ENCODE measurements at regions not wholly inside any gene's neighbourhood (a gene's known extent, or its start where the extent isn't known, plus 50 kb on each side); places are given as distances from the start of the nearest gene placed in this dataset.
A peak's percentile ranks its signal among the peaks of the same experiment; 100 is the strongest.

DNA sequence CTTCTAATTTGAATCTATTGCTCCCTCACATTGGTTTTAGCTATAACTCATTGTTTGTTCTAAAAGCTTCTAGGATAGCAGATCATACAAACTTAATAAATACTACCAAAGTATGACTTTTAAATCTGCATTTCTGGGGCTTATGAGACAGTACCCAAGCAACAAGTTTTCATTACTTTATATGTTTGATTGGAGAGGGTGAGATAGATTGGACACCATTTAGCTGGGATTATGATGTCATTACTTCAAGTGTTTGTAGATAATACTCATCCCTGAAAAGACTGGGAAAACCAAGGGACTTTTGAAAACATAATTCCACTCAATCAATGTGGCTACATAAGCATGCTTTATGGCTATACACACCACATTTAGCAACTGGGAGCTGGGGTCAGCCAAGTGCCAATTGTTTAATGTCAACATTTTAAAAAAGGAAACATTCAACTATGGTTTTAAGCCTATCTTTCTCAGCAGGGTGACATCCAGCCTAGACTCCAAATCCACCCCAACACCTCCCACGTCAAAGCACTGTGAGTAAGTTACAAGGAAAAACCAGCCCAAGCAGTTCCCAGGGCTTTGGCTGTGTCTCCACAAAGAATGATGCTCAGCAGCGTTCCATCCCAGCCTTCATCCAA, 119.9 kb downstream of the ETAA1 start:
- peak; percentile 63 to 69 for DNase-seq (ENCODE audit: low read depth in 2 of 2)

DNA sequence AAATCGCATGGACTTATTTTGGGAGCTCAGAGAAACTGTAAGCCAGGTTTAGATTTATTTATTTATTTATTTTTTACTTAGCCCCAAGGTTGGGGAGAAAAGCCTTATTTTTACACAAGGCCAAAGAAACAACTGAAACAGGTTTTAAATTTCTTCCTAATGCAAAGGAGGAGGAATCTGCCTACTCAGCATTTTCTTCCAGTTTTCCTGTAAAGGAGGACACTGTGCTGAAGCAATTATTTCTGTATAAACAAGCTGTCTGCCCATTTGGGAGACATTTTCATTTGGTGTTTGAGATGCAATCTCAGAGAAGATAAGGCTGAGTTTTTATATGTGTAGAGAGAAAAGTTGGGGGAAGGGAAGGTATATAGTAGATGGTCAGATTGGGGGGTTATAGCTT, 125.0 kb downstream of the ETAA1 start:
- no peak for DNase-seq (ENCODE audit: low read depth in 2 of 2)

DNA sequence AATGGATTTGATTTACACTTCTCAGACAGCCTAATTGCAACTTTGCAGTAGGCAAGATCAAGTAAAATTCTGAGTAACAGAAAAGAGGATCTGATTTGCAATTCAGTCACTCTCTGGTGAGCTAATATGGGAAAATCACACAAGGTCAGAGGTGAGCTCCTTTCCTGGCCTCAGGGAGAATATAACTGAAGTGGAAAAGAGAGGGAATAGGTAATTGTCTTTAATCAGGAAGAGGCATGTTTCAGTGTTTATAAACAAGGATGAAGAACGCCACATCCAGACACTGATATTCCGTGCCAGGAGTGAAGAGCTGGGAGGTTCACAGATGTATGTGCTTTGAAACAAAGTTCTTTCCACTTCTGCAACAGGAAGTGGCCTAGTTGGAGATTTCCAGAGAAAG, 127.1 kb downstream of the ETAA1 start:
- no peak for DNase-seq (ENCODE audit: low read depth in 2 of 2)

DNA sequence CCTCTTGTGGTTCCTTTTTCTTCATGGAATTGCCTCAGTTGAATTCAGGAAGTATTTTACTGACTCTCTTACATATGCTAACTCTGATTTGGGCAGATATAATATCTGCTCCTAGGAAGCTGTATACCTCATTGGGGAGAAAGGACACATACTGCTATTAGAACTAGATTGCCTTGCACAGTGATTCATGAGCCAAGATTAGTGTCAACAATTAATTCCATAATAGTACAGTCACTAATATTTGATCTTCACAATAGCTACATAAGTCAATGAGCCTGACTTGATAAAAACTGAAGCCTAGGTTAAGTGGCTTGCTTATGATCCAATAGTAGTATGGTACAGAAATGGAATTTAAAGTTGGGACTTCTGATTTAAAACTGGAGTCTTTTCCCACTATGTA, 127.6 kb downstream of the ETAA1 start:
- DNase-seq (ENCODE audit: low read depth in 2 of 2), result no peak

GRCh38 chr2:67526283-67526682, 129.2 kb downstream of the ETAA1 start:
- peak; percentile 37 to 47 for DNase-seq (ENCODE audit: low read depth in 2 of 2)

DNA sequence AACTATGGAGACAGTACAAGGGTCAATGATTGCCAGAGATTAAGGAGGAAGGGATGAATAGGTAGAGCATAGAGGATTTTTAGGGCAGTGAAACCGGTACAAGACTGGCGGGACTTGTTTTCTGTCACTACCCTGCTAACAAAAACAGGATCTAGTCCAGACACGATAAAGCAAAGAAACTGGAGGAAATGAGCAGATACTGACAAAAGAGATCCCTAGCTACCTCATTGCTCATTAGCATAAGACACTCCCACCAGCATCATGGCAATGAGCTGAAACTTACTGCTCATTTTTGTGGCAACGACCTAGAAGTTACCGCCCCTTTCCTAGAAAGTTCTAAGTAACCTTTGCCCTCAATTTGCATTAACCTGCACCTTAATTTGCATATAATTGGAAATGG, 131.2 kb downstream of the ETAA1 start:
- DNase-seq (ENCODE audit: low read depth in 2 of 2), result no peak

GRCh38 chr2:67532387-67532786, 135.3 kb downstream of the ETAA1 start:
- no peak for DNase-seq (ENCODE audit: low read depth in 2 of 2)

GRCh38 chr2:67534745-67535144, 137.6 kb downstream of the ETAA1 start:
- no peak for DNase-seq (ENCODE audit: low read depth in 2 of 2)

DNA sequence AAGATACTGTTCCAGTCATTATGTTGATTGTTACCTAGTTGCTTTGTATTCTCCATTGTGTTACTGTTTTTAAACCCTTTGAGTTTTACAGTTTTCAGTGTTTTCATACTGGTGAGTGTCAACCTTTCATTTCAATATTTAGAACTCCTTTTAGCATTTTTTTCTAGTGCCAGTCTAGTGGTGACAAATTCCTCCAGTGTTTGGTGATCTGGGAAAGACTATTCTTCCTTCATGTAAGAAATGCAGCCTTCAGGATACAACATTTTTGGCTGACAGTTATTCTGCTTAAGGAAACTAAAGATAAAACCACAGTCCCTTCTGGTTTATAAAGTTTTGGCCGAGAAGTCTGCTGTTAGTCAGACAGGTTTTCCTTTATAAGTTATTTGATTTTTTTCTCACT, 143.8 kb downstream of the ETAA1 start:
- DNase-seq (ENCODE audit: low read depth in 2 of 2), result no peak

DNA sequence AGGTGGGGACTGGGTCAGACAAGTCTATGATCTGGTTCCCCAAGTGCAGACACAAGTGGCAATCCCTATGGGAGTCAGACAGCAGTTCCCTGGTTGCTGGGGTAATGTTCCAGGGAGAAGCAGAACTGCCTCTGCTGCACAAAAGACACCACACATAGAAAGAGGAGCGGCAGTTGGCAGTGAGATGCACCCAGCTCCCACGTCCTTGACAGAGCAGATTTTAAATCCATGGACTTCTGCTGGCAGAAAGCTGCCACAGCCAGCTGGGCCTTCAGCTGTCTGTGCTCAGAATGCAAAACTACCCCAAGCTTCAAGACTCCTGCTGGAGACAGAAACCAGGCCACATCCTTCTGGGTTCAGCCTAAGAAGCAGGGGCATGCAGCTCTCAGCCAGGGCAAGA, 147.2 kb downstream of the ETAA1 start:
- no peak for DNase-seq (ENCODE audit: low read depth in 2 of 2)

- no peak for DNase-seq (ENCODE audit: low read depth in 2 of 2)
These were observed 151.4 kb downstream of the ETAA1 start for GRCh38 chr2:67548317-67549201.

GRCh38 chr2:67559156-67559555, 162.0 kb downstream of the ETAA1 start:
- DNase-seq (ENCODE audit: low read depth in 2 of 2), result no peak

DNA sequence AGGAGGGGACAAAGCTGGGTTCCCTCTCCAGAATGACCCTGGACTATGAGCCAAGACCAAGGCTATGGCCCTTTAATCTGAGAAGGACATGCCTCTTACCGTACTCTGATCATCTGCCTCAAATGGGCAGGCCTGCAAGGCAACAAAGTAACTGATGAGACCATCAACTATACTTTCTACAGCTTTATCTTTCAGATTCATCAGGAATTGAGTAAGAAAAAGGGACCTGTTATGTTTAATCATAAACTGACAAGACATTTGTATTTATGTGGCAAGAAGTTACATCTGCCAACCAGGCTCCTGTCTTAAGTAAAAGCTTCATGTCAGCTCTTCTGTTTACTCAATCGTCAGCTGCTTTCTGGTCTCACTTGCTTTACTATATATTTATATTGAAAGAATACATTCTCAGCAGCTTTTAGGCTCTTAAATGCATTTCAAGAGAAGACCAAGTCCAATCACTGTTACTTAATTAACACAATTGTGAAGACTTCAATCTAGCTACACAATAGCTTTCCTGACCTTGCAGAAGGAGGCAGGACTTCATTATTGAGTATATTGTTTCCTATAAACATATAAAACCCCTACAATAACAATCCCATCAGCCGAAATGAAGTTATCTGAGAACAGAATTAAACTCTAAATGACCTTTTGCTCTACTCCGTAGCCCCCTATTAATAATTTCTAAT, 163.8 kb downstream of the ETAA1 start:
- no peak for DNase-seq (ENCODE audit: low read depth in 2 of 2)

GRCh38 chr2:67561457-67561965, 164.4 kb downstream of the ETAA1 start:
- no peak for DNase-seq (ENCODE audit: low read depth in 2 of 2)

- no peak for DNase-seq (ENCODE audit: low read depth in 2 of 2)
These were observed 166.9 kb downstream of the ETAA1 start for GRCh38 chr2:67564076-67564475.

DNA sequence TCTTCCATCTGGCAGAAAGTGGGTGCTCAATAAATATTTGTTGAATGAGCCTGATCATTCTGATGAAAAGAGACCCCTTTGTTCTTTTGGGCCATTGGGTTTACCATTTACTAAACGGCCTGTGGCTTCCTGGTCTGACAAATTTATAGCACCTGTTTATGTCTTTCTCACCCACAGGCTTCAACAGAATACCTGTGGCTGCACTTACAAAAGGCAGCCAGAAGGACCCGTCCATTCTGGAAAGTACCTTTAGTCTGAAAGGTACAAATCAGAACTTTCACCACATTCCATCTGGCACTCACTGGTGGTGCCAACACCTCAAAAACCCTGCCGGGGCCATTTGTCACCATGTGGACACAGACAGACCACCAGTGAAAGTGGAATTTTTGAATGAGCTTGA, 167.5 kb downstream of the ETAA1 start:
- DNase-seq (ENCODE audit: low read depth in 2 of 2), result no peak

- DNase-seq (ENCODE audit: low read depth in 2 of 2), result no peak
These were observed 168.1 kb downstream of the ETAA1 start for GRCh38 chr2:67565262-67565661.

GRCh38 chr2:67565761-67566160, 168.6 kb downstream of the ETAA1 start:
- no peak for DNase-seq (ENCODE audit: low read depth in 2 of 2)

GRCh38 chr2:67566285-67566684, 169.2 kb downstream of the ETAA1 start:
- no peak for DNase-seq (ENCODE audit: low read depth in 2 of 2)

DNA sequence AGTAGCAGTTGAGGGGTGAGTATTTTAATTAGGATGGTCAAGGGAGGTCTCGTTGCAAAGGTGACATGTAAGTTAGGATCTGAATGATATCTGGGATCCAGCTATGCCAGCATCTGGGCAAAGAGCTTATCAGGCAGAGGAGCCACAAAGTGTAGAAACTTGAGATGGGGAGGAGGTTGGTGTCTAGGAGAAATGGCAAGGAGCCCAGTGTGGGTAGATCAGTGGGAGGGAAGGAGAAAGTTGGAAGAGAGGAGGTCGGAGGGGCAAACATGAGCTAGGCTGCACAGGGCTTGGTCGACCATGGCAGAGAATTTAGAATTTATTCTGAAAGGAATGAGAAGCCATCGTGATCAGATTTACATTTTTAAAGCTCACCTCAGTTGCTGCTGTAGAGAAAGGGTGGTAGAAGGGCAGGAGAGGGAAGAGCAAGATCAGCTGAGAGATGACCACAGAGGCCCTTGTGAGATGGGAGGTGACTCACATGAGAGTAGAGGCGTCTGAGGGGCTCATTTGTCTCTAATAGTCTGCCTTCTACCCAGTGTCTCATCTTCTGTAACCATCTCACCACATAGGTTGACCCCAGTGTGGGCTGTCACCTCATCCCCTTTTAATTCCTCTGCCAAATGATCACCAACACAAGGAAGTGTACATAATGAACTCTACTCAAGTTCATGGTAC, 170.0 kb downstream of the ETAA1 start:
- no peak for DNase-seq (ENCODE audit: low read depth in 2 of 2)

- DNase-seq (ENCODE audit: low read depth in 2 of 2), result no peak
These were observed 170.8 kb downstream of the ETAA1 start for GRCh38 chr2:67567886-67568285.

DNA sequence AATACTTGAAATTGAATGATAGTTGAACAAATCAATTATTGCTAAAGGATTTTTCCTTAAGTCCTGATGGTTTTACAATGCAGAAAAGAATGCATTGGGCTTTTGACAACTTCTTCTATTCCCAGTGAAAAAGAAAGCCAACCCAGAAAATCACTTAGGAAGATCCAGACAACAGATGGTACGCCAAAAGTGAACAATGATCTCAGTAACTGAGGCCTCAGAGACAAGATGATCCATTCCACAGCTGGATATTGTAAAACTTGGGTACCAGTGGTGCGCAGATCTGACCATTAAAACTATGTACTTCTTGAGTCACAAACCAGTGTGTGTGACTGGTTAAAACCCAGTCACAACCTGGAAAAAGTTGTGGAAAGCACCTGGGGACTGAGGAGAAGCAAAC, 173.5 kb downstream of the ETAA1 start:
- no peak for DNase-seq (ENCODE audit: low read depth in 2 of 2)
